ENCODE measurements at regions not wholly inside any gene's neighbourhood (a gene's known extent, or its start where the extent isn't known, plus 50 kb on each side); places are given as distances from the start of the nearest gene placed in this dataset.

DNA sequence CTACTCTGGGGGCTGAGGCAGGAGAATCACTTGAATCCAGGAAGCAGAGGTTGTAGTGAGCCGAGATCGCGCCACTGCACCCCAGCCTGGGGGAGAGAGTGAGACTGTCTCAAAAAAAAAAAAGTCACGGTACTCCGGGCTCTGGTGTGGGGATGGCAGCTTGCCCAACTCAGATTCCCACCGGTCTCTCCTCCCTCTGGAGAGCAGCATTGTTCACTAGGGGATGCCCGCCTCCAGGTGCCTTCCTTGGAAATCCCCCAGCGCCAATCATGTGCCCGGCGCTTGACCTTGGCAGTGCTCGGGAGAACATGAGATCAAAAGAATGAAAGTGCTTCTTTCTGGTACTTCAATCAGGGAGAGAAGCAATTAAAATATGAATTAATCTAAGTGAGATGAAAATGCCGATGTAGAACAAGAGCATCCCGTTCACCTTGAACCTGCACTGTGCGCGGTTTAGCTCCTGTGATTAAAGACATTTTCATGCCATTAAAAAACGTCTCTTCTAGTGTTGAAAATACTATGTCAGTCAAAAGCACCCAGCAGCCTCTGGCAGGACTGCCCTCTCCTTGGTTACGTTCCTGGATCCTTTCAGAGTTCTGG is 1127.3 kb upstream of the AUTS2 start:
- TF ChIP-seq, protein P1, sequence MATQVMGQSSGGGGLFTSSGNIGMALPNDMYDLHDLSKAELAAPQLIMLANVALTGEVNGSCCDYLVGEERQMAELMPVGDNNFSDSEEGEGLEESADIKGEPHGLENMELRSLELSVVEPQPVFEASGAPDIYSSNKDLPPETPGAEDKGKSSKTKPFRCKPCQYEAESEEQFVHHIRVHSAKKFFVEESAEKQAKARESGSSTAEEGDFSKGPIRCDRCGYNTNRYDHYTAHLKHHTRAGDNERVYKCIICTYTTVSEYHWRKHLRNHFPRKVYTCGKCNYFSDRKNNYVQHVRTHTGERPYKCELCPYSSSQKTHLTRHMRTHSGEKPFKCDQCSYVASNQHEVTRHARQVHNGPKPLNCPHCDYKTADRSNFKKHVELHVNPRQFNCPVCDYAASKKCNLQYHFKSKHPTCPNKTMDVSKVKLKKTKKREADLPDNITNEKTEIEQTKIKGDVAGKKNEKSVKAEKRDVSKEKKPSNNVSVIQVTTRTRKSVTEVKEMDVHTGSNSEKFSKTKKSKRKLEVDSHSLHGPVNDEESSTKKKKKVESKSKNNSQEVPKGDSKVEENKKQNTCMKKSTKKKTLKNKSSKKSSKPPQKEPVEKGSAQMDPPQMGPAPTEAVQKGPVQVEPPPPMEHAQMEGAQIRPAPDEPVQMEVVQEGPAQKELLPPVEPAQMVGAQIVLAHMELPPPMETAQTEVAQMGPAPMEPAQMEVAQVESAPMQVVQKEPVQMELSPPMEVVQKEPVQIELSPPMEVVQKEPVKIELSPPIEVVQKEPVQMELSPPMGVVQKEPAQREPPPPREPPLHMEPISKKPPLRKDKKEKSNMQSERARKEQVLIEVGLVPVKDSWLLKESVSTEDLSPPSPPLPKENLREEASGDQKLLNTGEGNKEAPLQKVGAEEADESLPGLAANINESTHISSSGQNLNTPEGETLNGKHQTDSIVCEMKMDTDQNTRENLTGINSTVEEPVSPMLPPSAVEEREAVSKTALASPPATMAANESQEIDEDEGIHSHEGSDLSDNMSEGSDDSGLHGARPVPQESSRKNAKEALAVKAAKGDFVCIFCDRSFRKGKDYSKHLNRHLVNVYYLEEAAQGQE (IDR thresholded peaks at IDR 0.05; ENCODE audit: insufficient read depth in 1 of 2, low read depth in 2 of 2, low read length in 2 of 2), result no peak
- no peak for TF ChIP-seq POLR2AphosphoS5 (IDR thresholded peaks at IDR 0.05; ENCODE audit: low read depth, low read length)
- TF ChIP-seq FOXP2 (optimal IDR thresholded peaks at IDR 0.05; ENCODE audit: borderline replicate concordance, extremely low read depth, extremely low read length, insufficient read depth), result no peak
- TF ChIP-seq SIN3A (IDR thresholded peaks at IDR 0.05; ENCODE audit: borderline replicate concordance, insufficient read depth, low read length), result no peak
- TF ChIP-seq TAF1 (IDR thresholded peaks at IDR 0.05; ENCODE audit: borderline replicate concordance, insufficient read depth, low read length), result no peak

DNA sequence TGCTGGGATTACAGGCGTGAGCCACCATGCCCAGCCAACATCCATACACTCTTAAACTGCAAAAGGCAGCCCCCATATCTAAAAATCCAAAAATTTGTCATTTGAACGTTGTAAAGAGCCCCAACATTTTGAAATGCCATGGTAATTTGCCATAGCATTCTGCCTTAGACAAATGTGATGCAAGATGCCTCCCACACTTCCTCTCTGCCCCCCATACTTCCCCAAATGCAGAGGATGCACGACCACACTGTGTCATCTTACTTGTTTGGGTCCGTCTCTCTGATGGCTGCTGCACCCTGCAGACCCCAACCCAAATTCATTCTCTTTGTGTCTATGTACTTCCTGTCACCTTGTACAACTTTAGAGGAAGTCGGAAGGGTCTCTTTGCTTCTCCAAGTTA is 1125.6 kb upstream of the AUTS2 start:
- no peak for TF ChIP-seq TAF1 (IDR thresholded peaks at IDR 0.05; ENCODE audit: borderline replicate concordance, insufficient read depth, low read length)
- TF ChIP-seq, protein P1 (IDR thresholded peaks at IDR 0.05; ENCODE audit: insufficient read depth in 1 of 2, low read depth in 2 of 2, low read length in 2 of 2), result no peak
- no peak for TF ChIP-seq POLR2AphosphoS5 (IDR thresholded peaks at IDR 0.05; ENCODE audit: low read depth, low read length)
- TF ChIP-seq SIN3A (IDR thresholded peaks at IDR 0.05; ENCODE audit: borderline replicate concordance, insufficient read depth, low read length), result no peak
- no peak for TF ChIP-seq FOXP2 (optimal IDR thresholded peaks at IDR 0.05; ENCODE audit: borderline replicate concordance, extremely low read depth, extremely low read length, insufficient read depth)

DNA sequence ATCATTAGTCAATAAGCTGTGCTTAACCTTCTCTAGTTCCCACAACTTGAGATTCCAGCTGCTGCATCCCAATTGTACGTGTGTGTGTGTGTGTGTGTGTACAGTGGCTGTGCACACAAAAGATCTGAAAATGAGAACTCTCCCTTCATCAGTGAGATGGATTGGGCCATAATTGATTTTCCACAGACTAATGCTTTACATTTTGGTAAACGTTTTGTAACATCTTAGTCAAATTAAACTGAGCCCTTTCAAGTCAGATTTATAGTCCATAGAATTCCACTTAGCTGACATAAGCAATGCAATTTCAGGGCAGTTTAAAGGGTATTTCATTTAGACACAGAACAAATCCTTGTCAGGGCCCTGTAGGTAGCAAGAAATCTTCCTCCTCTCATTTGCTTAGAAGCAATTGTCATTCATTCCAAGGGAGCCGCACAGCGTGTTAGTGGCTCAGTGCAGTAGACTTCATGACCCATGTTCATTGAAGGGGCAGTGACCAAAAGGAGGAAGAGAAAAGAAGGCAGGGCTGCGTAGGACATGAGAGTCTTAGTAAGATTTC is 1123.5 kb upstream of the AUTS2 start:
- no peak for TF ChIP-seq TAF1 (IDR thresholded peaks at IDR 0.05; ENCODE audit: borderline replicate concordance, insufficient read depth, low read length)
- no peak for TF ChIP-seq FOXP2 (optimal IDR thresholded peaks at IDR 0.05; ENCODE audit: borderline replicate concordance, extremely low read depth, extremely low read length, insufficient read depth)
- TF ChIP-seq, protein P1 (IDR thresholded peaks at IDR 0.05; ENCODE audit: insufficient read depth in 1 of 2, low read depth in 2 of 2, low read length in 2 of 2), result no peak
- no peak for TF ChIP-seq POLR2AphosphoS5 (IDR thresholded peaks at IDR 0.05; ENCODE audit: low read depth, low read length)
- no peak for TF ChIP-seq SIN3A (IDR thresholded peaks at IDR 0.05; ENCODE audit: borderline replicate concordance, insufficient read depth, low read length)

DNA sequence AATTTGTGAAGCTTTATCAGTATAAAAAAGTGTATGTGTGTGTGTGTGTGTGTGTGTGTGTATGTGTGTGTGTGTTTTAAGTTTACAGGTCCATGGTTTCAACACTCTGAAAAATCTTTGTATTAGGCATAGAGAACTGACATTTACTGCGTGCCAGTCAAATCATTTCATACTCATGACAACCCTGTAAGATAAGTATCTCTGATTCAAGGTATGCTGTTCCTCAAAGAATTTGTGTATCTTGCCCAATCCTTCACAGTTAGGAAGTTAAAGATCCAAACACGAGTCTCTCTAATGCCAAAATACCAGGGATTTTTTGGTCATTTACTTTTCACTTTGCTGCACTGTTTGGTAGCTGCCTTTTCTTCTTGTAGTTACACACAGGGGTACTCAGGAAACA is 1121.3 kb upstream of the AUTS2 start:
- TF ChIP-seq FOXP2 (optimal IDR thresholded peaks at IDR 0.05; ENCODE audit: borderline replicate concordance, extremely low read depth, extremely low read length, insufficient read depth) (no peak), TAF1 (IDR thresholded peaks at IDR 0.05; ENCODE audit: borderline replicate concordance, insufficient read depth, low read length) (no peak), POLR2AphosphoS5 (IDR thresholded peaks at IDR 0.05; ENCODE audit: low read depth, low read length) (no peak), SIN3A (IDR thresholded peaks at IDR 0.05; ENCODE audit: borderline replicate concordance, insufficient read depth, low read length) (no peak)
- TF ChIP-seq, protein P1 (IDR thresholded peaks at IDR 0.05; ENCODE audit: insufficient read depth in 1 of 2, low read depth in 2 of 2, low read length in 2 of 2), result no peak

Measured in PFSK-1 (cell line).